ENCODE measurements at regions not wholly inside any gene's neighbourhood (a gene's known extent, or its start where the extent isn't known, plus 50 kb on each side); places are given as distances from the start of the nearest gene placed in this dataset.

- TF ChIP-seq CTCF (IDR thresholded peaks at IDR 0.05; ENCODE audit: low read depth, low read length), result peak; percentile 51
- ChIA-PET POLR2A (no interaction called here), CTCF (interaction anchor here (0.6 to 2.0 kb wide), 11 partner anchors 9 to 1933 kb away, joined by 3 to 7 read pairs (median 3); partner anchors contain the start of gene JAK1)
- Histone ChIP-seq H3K27me3 (ENCODE audit: control insufficient read depth, insufficient read depth, low read length) (no peaks in the 10 kb centered on the region), H3K4me3 (ENCODE audit: low read depth, low read length) (no peak overlapping the region), H3K9me3 (ENCODE audit: control insufficient read depth, insufficient read depth, low read length) (no peaks in the 10 kb centered on the region), H3K27ac (ENCODE audit: low read depth, low read length) (no peak overlapping the region)
- no peak for DNase-seq (ENCODE audit: low read depth, low spot score)
Observed at GRCh38 chr1:65020774-65021173, 54.4 kb upstream of the JAK1 start.

GRCh38 chr1:65021795-65022194 lies 55.4 kb upstream of the JAK1 start:
- no peak for TF ChIP-seq CTCF (IDR thresholded peaks at IDR 0.05; ENCODE audit: low read depth, low read length)
- H3K27ac ChIP-seq (ENCODE audit: low read depth, low read length), result no peak overlapping the region
- H3K27me3 ChIP-seq (ENCODE audit: control insufficient read depth, insufficient read depth, low read length), result no peaks in the 10 kb centered on the region
- CTCF ChIA-PET, result interaction anchor here (1.0 to 2.0 kb wide), 6 partner anchors 10 to 161 kb away, joined by 3 to 7 read pairs (median 4); no protein-coding TSS in a partner anchor
- H3K9me3 ChIP-seq (ENCODE audit: control insufficient read depth, insufficient read depth, low read length), result no peaks in the 10 kb centered on the region
- DNase-seq (ENCODE audit: low read depth, low spot score), result no peak
- H3K4me3 ChIP-seq (ENCODE audit: low read depth, low read length), result no peak overlapping the region
- POLR2A ChIA-PET, result no interaction called here

- no peak for TF ChIP-seq CTCF (IDR thresholded peaks at IDR 0.05; ENCODE audit: low read depth, low read length)
- ChIA-PET CTCF (interaction anchor here (1.1 to 2.0 kb wide), 3 partner anchors 10 to 53 kb away, joined by 3 to 6 read pairs (median 4); no protein-coding TSS in a partner anchor), POLR2A (no interaction called here)
- H3K27me3 ChIP-seq (ENCODE audit: control insufficient read depth, insufficient read depth, low read length), result no peaks in the 10 kb centered on the region
- H3K27ac ChIP-seq (ENCODE audit: low read depth, low read length), result no peak overlapping the region
- no peak for DNase-seq (ENCODE audit: low read depth, low spot score)
- no peaks in the 10 kb centered on the region for H3K9me3 ChIP-seq (ENCODE audit: control insufficient read depth, insufficient read depth, low read length)
- no peak overlapping the region for H3K4me3 ChIP-seq (ENCODE audit: low read depth, low read length)
Observed at GRCh38 chr1:65022216-65022615, 55.9 kb upstream of the JAK1 start.

- H3K4me3 ChIP-seq (ENCODE audit: low read depth, low read length), result no peak overlapping the region
- H3K27ac ChIP-seq (ENCODE audit: low read depth, low read length), result no peak overlapping the region
- H3K9me3 ChIP-seq (ENCODE audit: control insufficient read depth, insufficient read depth, low read length), result no peaks in the 10 kb centered on the region
- TF ChIP-seq CTCF (IDR thresholded peaks at IDR 0.05; ENCODE audit: low read depth, low read length), result no peak
- ChIA-PET CTCF (no interaction called here), POLR2A (no interaction called here)
- DNase-seq (ENCODE audit: low read depth, low spot score), result no peak
- H3K27me3 ChIP-seq (ENCODE audit: control insufficient read depth, insufficient read depth, low read length), result no peaks in the 10 kb centered on the region
Observed at GRCh38 chr1:65025794-65026193, 59.4 kb upstream of the JAK1 start.

- no peak for DNase-seq (ENCODE audit: low read depth, low spot score)
- TF ChIP-seq CTCF (IDR thresholded peaks at IDR 0.05; ENCODE audit: low read depth, low read length), result no peak
- ChIA-PET CTCF (no interaction called here), POLR2A (no interaction called here)
- Histone ChIP-seq H3K27me3 (ENCODE audit: control insufficient read depth, insufficient read depth, low read length) (no peaks in the 10 kb centered on the region), H3K27ac (ENCODE audit: low read depth, low read length) (no peak overlapping the region), H3K4me3 (ENCODE audit: low read depth, low read length) (no peak overlapping the region), H3K9me3 (ENCODE audit: control insufficient read depth, insufficient read depth, low read length) (no peaks in the 10 kb centered on the region)
Observed at GRCh38 chr1:65026235-65026634, 59.9 kb upstream of the JAK1 start.
